ENCODE measurements at regions not wholly inside any gene's neighbourhood (a gene's known extent, or its start where the extent isn't known, plus 50 kb on each side); places are given as distances from the start of the nearest gene placed in this dataset.

DNA sequence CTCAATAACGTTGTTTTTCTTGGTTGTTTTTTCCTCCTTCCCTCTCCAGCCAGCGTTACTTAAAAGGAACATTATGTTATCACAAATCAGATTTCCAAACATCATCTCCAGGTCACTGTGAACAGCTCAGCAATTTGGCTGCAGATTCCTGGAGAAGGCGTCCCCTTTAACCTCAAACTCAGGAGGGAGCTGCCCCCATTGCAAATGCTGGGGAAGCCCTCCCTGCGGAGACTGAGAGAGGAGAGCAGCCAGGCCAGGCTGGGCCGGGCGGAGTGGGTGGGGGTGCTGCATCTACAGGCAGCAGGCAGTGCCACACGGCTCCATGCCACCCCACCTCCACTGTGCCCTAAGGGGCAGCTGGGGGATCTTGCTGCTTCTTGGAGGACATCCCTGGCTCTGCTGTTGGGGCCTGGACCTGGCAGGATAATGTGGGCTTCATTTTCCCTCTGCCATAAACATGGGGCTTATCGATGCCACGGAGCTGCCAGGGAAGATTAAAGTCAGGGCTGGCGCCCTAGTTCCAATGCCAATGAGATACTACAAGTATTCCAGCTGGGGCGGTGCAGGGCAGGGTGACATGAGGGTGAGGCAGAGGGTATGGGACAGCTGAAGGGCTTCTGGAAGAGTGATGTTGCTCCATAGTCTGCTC, 148.8 kb downstream of the PJA1 start:
- Histone ChIP-seq H3K79me2 (ENCODE audit: insufficient read depth, low read depth) (no peaks in the 10 kb centered on the region), H3K9ac (no peak overlapping the region), H3K4me2 (no peak overlapping the region), H3K4me1 (ENCODE audit: low read depth, poor library complexity, severe bottlenecking) (no peaks in the 10 kb centered on the region), H3K36me3 (ENCODE audit: insufficient read depth) (no peaks in the 10 kb centered on the region), H4K20me1 (ENCODE audit: insufficient read depth) (no peaks in the 10 kb centered on the region), H3K27ac (no peak overlapping the region), H3K4me3 (IDR thresholded peaks at IDR 0.05; ENCODE audit: insufficient read depth, low read depth, low read length) (no peak overlapping the region), H3K27me3 (ENCODE audit: insufficient read depth, low read depth) (no peaks in the 10 kb centered on the region), H2AFZ (ENCODE audit: low read depth) (no peak overlapping the region)
- TF ChIP-seq, protein P1, sequence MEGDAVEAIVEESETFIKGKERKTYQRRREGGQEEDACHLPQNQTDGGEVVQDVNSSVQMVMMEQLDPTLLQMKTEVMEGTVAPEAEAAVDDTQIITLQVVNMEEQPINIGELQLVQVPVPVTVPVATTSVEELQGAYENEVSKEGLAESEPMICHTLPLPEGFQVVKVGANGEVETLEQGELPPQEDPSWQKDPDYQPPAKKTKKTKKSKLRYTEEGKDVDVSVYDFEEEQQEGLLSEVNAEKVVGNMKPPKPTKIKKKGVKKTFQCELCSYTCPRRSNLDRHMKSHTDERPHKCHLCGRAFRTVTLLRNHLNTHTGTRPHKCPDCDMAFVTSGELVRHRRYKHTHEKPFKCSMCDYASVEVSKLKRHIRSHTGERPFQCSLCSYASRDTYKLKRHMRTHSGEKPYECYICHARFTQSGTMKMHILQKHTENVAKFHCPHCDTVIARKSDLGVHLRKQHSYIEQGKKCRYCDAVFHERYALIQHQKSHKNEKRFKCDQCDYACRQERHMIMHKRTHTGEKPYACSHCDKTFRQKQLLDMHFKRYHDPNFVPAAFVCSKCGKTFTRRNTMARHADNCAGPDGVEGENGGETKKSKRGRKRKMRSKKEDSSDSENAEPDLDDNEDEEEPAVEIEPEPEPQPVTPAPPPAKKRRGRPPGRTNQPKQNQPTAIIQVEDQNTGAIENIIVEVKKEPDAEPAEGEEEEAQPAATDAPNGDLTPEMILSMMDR (conservative IDR thresholded peaks at IDR 0.05; ENCODE audit: low read depth, low read length), result no peak

DNA sequence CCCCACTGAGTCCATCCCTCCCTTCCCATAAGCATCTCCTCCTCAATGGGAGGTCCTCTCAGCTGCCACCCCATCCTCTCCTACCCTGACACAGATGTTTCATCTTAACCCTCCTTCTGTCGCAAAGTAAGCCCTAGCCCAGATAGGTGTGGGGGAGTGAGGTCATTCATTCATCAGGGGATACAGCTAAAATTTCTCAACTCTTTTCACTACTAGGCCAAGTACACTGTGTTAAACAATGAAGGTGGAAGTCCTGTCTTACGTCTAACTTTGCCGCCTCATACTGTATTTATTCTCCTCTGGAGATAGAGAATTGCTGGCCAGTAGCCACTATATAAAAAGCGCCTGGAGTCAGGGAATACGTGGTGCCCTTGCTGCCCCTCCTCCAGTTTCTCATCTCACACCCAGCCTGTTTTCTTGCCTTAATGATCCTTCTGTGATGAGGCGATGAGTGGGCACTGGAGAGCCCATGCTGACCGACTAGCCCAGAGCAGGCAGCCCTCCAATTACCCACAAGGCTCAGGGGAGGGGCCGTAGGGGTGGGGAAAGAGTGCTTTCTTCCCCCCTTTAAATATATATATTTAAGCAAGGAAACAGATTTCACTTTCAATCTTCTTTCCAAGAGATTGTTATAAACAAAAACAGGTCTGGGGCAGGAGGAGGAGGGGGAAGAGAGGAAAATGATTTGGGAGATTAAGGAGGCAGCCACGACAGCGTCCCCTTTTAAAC, 149.5 kb downstream of the PJA1 start:
- TF ChIP-seq, protein P1 (conservative IDR thresholded peaks at IDR 0.05; ENCODE audit: low read depth, low read length), result no peak
- Histone ChIP-seq H3K79me2 (ENCODE audit: insufficient read depth, low read depth) (no peaks in the 10 kb centered on the region), H4K20me1 (ENCODE audit: insufficient read depth) (no peaks in the 10 kb centered on the region)

DNA sequence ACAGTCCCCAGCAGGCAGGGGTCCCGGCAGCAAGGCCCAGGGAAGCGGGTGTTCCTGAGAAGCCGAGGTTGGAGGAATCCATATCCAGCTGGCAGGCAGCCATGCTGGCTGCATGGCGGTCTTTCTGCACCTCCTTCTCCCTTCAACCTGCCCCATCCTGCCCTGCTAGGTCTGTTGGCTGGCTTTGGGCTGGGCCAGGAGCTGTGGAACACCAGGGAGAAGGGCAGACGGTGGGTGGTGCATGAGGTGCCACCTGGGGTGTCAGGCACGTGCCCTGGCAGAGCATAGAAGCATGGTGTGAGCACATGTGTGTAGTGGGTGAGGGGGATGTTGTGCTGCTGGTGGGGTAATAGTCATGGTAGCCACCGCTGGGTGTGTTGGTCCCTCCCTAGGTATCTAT, 150.1 kb downstream of the PJA1 start:
- Histone ChIP-seq H3K36me3 (ENCODE audit: insufficient read depth) (no peaks in the 10 kb centered on the region), H3K4me2 (no peak overlapping the region), H3K27ac (no peak overlapping the region), H3K79me2 (ENCODE audit: insufficient read depth, low read depth) (no peaks in the 10 kb centered on the region), H4K20me1 (ENCODE audit: insufficient read depth) (no peaks in the 10 kb centered on the region), H2AFZ (ENCODE audit: low read depth) (no peak overlapping the region), H3K4me3 (IDR thresholded peaks at IDR 0.05; ENCODE audit: insufficient read depth, low read depth, low read length) (no peak overlapping the region), H3K9ac (no peak overlapping the region), H3K27me3 (ENCODE audit: insufficient read depth, low read depth) (no peaks in the 10 kb centered on the region), H3K4me1 (ENCODE audit: low read depth, poor library complexity, severe bottlenecking) (no peaks in the 10 kb centered on the region)
- TF ChIP-seq, protein P1 (conservative IDR thresholded peaks at IDR 0.05; ENCODE audit: low read depth, low read length), result no peak

More for the DNA sequence above, 149.5 kb downstream of the PJA1 start:
- H2AFZ ChIP-seq (ENCODE audit: low read depth), result no peak overlapping the region
- H3K36me3 ChIP-seq (ENCODE audit: insufficient read depth), result no peaks in the 10 kb centered on the region
- no peaks in the 10 kb centered on the region for H3K27me3 ChIP-seq (ENCODE audit: insufficient read depth, low read depth)
- H3K9ac ChIP-seq, result no peak overlapping the region
- H3K4me2 ChIP-seq, result no peak overlapping the region
- no peaks in the 10 kb centered on the region for H3K4me1 ChIP-seq (ENCODE audit: low read depth, poor library complexity, severe bottlenecking)
- H3K27ac ChIP-seq, result no peak overlapping the region
- no peak overlapping the region for H3K4me3 ChIP-seq (IDR thresholded peaks at IDR 0.05; ENCODE audit: insufficient read depth, low read depth, low read length)

DNA sequence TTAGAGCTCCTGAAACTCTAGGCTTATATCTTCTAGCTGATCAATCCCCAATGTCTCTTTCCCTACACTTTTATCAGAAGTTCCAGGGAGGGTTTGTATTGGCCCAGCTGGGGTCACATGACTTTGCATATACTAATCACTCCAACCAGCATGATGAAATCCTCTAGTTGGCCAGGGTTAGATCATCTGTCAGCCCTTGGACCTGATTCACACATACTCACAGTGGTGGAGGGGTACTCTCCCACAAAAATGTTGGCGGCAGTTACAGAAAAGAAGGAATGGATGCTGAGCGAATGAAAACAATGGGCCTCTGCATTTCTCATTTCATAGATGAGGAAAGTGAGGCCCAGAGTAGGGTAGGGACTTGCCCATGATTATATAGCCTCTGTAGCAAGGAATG, 151.1 kb downstream of the PJA1 start:
- Histone ChIP-seq H3K79me2 (ENCODE audit: insufficient read depth, low read depth) (no peaks in the 10 kb centered on the region), H3K36me3 (ENCODE audit: insufficient read depth) (no peaks in the 10 kb centered on the region), H3K27ac (no peak overlapping the region), H3K9ac (no peak overlapping the region), H3K4me2 (no peak overlapping the region), H3K27me3 (ENCODE audit: insufficient read depth, low read depth) (no peaks in the 10 kb centered on the region), H2AFZ (ENCODE audit: low read depth) (no peak overlapping the region), H3K4me1 (ENCODE audit: low read depth, poor library complexity, severe bottlenecking) (no peaks in the 10 kb centered on the region), H4K20me1 (ENCODE audit: insufficient read depth) (no peaks in the 10 kb centered on the region), H3K4me3 (IDR thresholded peaks at IDR 0.05; ENCODE audit: insufficient read depth, low read depth, low read length) (no peak overlapping the region)
- TF ChIP-seq, protein P1 (conservative IDR thresholded peaks at IDR 0.05; ENCODE audit: low read depth, low read length), result no peak

Measured in KMS-11 (cell line).